HG03060 (cell line): ENCODE measurements at regions not wholly inside any gene's neighbourhood (a gene's known extent, or its start where the extent isn't known, plus 50 kb on each side); places are given as distances from the start of the nearest gene placed in this dataset.
A peak's percentile ranks its signal among the peaks of the same experiment; 100 is the strongest.
"Not testable (repeated sequence)": the region's sequence is repeated elsewhere in the genome, so short reads cannot be mapped to it uniquely, and the experiment has no call there.

Source experiments
- ATAC-seq: cut with Tn5 transposase; IDR thresholded peaks from one replicate; pipeline ENCODE4 v1.9.1; 2021; ENCODE audit warnings: low read depth, moderate number of reproducible peaks; ENCODE audit not compliant: unreplicated experiment

- not testable (repeated sequence) for ATAC-seq
Measured at GRCh38 chrY:25152322-25152721, 100.4 kb upstream of the BPY2C start.

- peak; percentile 82 for ATAC-seq
Measured at GRCh38 chrY:25148007-25148406, 96.1 kb upstream of the BPY2C start.

- ATAC-seq = not testable (repeated sequence)
Measured at GRCh38 chrY:25132139-25132849, 80.4 kb upstream of the BPY2C start.

GRCh38 chrY:25120897-25121296 is 69.0 kb upstream of the BPY2C start:
- ATAC-seq = not testable (repeated sequence)

GRCh38 chrY:25108180-25108579 is 56.3 kb upstream of the BPY2C start:
- ATAC-seq = not testable (repeated sequence)
